CD4-positive, CD25-positive, alpha-beta regulatory T cell (primary cell): ENCODE measurements at regions not wholly inside any gene's neighbourhood (a gene's known extent, or its start where the extent isn't known, plus 50 kb on each side); places are given as distances from the start of the nearest gene placed in this dataset.

Experiments used
- ATAC-seq, 2 donors: fragments of 150-1000 bp; cut with Tn5 transposase; one replicate each; pipeline ENCODE4 v1.10.0; 2021; ENCODE audit warnings: low read depth in 2 of 2, moderate number of reproducible peaks in 2 of 2, moderate library complexity in 1 of 2
- DNase-seq, 3 donors: peaks; one replicate each; pipeline versions ENCODE4 v3.0.0 to v3.0.0-alpha.2; 2012 to 2022; ENCODE audit warnings: mixed read lengths in 1 of 3
- H3K27ac ChIP-seq: one replicate; pipeline ENCODE4 v1.7.0; 2013; ENCODE audit warnings: mild to moderate bottlenecking, low read length; ENCODE audit not compliant: insufficient read depth, poor library complexity, severe bottlenecking
- H3K27me3 ChIP-seq: one replicate; pipeline ENCODE4 v1.7.0; 2013; ENCODE audit warnings: low read length; ENCODE audit not compliant: control insufficient read depth, insufficient read depth
- H3K36me3 ChIP-seq: one replicate; pipeline ENCODE4 v1.7.0; 2013; ENCODE audit warnings: mild to moderate bottlenecking, low read length, moderate library complexity; ENCODE audit not compliant: control insufficient read depth, insufficient read depth
- H3K4me1 ChIP-seq: 2 replicates; pipeline ENCODE4 v1.7.0; 2013; ENCODE audit warnings: mild to moderate bottlenecking, low read length; ENCODE audit not compliant: insufficient read depth, control insufficient read depth, poor library complexity, severe bottlenecking
- H3K4me3 ChIP-seq: one replicate; pipeline ENCODE4 v1.7.0; 2013; ENCODE audit warnings: low read depth, mild to moderate bottlenecking, low read length, moderate library complexity
- H3K9me3 ChIP-seq, 2 experiments: 1 replicate in 1 of 2; 2 replicates in 1 of 2; pipeline ENCODE4 v1.7.0; 2013; ENCODE audit warnings: low read length in 2 of 2, mild to moderate bottlenecking in 1 of 2, moderate library complexity in 1 of 2; ENCODE audit not compliant: control insufficient read depth in 2 of 2
- H3K27ac Mint-ChIP-seq, 3 donors: one replicate each; pipeline ENCODE4 v1.8.0; 2020 to 2022; ENCODE audit warnings: mild to moderate bottlenecking in 3 of 3, mixed read lengths in 3 of 3, moderate library complexity in 2 of 3
- H3K27me3 Mint-ChIP-seq: one replicate; pipeline ENCODE4 v1.8.0; 2022; ENCODE audit warnings: mild to moderate bottlenecking, mixed read lengths
- H3K36me3 Mint-ChIP-seq: one replicate; pipeline ENCODE4 v1.8.0; 2020; ENCODE audit warnings: mixed read lengths
- H3K4me1 Mint-ChIP-seq, 4 donors: one replicate each; pipeline ENCODE4 v1.8.0; 2020 to 2022; ENCODE audit warnings: mixed read lengths in 4 of 4, mild to moderate bottlenecking in 1 of 4
- H3K4me3 Mint-ChIP-seq, 4 donors: one replicate each; pipeline ENCODE4 v1.8.0; 2020 to 2022; ENCODE audit warnings: mild to moderate bottlenecking in 4 of 4, mixed read lengths in 4 of 4, moderate library complexity in 3 of 4
- H3K9me3 Mint-ChIP-seq, 7 donors: one replicate each; pipeline ENCODE4 v1.8.0; 2020 to 2022; ENCODE audit warnings: mixed read lengths in 7 of 7, mild to moderate bottlenecking in 3 of 7, moderate library complexity in 2 of 7

DNA sequence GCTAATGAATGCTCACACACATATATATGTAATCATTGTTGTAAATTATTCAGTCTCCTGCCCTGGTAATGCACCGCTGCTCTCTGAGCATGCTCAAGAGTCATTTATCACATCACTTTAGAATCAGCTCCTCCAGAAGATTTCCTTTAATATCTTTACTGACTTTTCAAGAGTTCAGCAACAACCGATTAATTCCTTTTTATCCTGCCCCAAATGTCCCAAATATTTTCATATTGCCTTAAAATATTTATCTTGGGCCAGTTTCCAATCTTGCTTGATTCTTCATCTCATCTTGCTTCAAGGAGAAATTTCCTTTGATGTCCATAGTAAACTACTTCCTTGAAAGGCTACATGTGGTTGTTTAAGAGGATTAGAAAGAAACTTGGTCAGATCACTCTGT lies 132.5 kb downstream of the NHLRC3 start:
- Mint-ChIP-seq H3K4me3 (no peak overlapping the region), H3K9me3 (peaks cover 0 to 1% (median 0%) of the 10 kb centered on the region in 7 donors), H3K27ac (no peak overlapping the region), H3K27me3 (peaks cover 5% of the 10 kb centered on the region), H3K4me1 (no peaks in the 10 kb centered on the region), H3K36me3 (no peaks in the 10 kb centered on the region)
- DNase-seq (no peak), ATAC-seq (no peak)
- Histone ChIP-seq H3K4me3 (no peak overlapping the region), H3K36me3 (no peaks in the 10 kb centered on the region), H3K27me3 (no peaks in the 10 kb centered on the region), H3K9me3 (no peaks in the 10 kb centered on the region), H3K27ac (no peak overlapping the region), H3K4me1 (no peaks in the 10 kb centered on the region)

DNA sequence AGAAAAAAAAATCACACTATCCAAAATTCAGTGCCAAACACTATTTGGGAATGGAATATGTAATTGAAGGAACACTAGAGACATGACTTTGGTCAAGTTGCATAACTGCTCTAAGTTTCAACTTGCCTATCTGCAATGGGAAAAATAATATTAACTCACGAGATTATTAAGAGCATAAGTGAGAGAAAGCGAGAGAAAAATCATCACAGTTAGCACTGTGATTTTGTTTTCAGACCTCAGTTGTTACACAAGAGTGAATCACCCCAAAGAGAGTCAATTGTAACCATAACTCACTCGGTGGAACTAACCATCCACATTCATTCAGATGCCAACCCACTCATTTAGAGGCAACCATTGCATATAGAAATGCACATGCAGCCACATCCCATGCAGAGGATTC lies 147.1 kb downstream of the NHLRC3 start:
- H3K4me1 ChIP-seq, result no peaks in the 10 kb centered on the region
- Mint-ChIP-seq H3K4me1 (no peaks in the 10 kb centered on the region), H3K27me3 (no peaks in the 10 kb centered on the region), H3K4me3 (no peak overlapping the region), H3K27ac (no peak overlapping the region), H3K9me3 (peaks cover 0 to 3% (median 0%) of the 10 kb centered on the region in 7 donors), H3K36me3 (no peaks in the 10 kb centered on the region)
- H3K36me3 ChIP-seq, result no peaks in the 10 kb centered on the region
- peaks cover 4% of the 10 kb centered on the region for H3K27me3 ChIP-seq
- H3K4me3 ChIP-seq, result no peak overlapping the region
- ATAC-seq, result no peak
- DNase-seq, result no peak
- H3K9me3 ChIP-seq, result no peaks in the 10 kb centered on the region
- no peak overlapping the region for H3K27ac ChIP-seq

DNA sequence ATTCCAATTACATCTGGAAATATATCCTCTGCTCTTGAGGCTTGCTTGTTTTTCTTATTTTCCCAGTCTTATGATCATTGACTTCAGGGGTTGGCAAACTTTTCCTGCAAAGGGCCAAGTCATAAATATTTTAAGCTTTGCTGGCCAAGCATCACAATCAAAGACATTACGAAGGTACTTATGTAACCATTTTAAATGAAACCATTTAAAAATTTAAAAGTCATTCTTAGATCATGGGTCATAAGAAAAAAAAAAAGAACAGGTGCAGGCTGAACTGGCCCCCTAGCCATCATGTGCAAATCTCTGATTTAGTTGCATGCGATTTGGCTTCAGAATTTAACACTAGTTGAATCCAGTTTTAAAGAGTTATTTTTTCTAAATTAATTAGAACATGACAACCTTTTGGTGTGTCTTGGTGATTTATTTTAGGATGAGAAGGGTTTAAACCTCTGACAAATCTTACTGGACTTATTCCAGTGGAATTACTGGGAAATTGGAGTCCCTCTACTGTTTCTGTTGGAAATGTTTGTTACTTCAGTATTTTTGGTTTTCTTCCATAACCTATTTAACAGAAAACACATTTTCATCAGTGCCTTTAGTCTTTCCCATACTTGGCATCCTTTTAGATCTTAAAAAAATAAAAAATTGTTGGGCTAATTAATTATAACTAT lies 148.1 kb downstream of the NHLRC3 start:
- no peak overlapping the region for H3K27ac Mint-ChIP-seq
- peaks cover 0 to 3% (median 0%) of the 10 kb centered on the region in 7 donors for H3K9me3 Mint-ChIP-seq
- Histone ChIP-seq H3K9me3 (no peaks in the 10 kb centered on the region), H3K27me3 (peaks cover 4% of the 10 kb centered on the region), H3K4me3 (no peak overlapping the region), H3K36me3 (no peaks in the 10 kb centered on the region), H3K4me1 (no peaks in the 10 kb centered on the region), H3K27ac (no peak overlapping the region)
- no peaks in the 10 kb centered on the region for H3K36me3 Mint-ChIP-seq
- DNase-seq (no peak), ATAC-seq (no peak)
- no peaks in the 10 kb centered on the region for H3K27me3 Mint-ChIP-seq
- no peaks in the 10 kb centered on the region for H3K4me1 Mint-ChIP-seq
- H3K4me3 Mint-ChIP-seq, result no peak overlapping the region

DNA sequence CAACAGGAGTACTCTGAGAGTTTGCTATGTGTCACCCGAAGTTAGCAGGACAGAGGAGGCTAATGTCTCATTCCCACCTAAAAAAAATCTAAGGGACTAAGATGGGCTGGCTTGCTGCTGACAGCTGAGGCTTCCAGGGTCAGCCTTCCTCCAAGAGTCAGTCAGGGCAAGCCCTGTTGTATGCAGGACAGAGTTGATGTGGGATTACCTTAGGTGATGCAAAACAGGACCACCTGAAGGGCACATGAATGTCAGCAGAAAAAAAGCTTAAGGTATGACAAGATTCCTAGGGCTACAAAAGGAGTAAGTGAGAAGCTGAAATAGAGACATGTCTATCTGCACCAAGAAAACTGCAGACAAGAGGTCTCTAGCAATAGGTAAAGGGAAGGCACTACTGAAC lies 151.5 kb downstream of the NHLRC3 start:
- Histone ChIP-seq H3K27ac (no peak overlapping the region), H3K4me1 (no peaks in the 10 kb centered on the region), H3K4me3 (no peak overlapping the region), H3K36me3 (no peaks in the 10 kb centered on the region), H3K27me3 (peaks cover 4% of the 10 kb centered on the region), H3K9me3 (no peaks in the 10 kb centered on the region)
- H3K27ac Mint-ChIP-seq, result no peak overlapping the region
- H3K36me3 Mint-ChIP-seq, result no peaks in the 10 kb centered on the region
- no peaks in the 10 kb centered on the region for H3K27me3 Mint-ChIP-seq
- no peak overlapping the region for H3K4me3 Mint-ChIP-seq
- DNase-seq (no peak), ATAC-seq (no peak)
- no peaks in the 10 kb centered on the region for H3K4me1 Mint-ChIP-seq
- H3K9me3 Mint-ChIP-seq, result peaks cover 0 to 4% (median 0%) of the 10 kb centered on the region in 7 donors

DNA sequence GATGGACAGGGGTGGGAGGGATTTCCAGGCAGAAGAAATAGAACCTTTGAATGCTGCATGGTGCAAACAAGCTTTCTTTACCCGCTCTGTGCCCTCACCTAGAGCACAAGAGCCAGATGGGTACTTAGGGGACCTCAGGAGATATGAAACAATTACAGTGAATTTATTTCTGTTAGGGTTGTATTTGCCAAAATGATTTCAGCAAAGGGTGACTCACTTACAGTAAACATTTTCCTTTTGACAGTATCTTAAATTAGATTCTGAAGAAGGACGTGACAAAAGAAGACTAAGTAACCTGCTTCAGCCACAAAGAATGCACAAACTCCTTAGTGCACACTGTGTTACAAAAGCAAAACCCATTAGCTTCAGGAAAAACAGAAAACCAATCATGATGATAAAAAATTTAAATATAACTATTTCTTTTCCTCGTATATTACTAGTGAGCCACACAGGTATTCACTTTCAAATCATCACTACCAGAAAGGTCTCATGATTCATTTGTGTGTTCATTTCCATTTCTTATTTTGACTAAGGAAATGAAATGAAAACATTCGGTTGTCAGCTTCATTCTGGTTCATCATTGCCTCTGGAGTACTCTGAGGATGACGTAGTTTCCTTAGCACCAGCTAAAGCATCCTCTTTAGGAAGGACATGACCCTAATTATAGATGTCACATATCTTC lies 158.8 kb downstream of the NHLRC3 start:
- H3K27me3 ChIP-seq, result peaks cover 3% of the 10 kb centered on the region
- ATAC-seq, result no peak
- H3K4me1 ChIP-seq, result no peaks in the 10 kb centered on the region

DNA sequence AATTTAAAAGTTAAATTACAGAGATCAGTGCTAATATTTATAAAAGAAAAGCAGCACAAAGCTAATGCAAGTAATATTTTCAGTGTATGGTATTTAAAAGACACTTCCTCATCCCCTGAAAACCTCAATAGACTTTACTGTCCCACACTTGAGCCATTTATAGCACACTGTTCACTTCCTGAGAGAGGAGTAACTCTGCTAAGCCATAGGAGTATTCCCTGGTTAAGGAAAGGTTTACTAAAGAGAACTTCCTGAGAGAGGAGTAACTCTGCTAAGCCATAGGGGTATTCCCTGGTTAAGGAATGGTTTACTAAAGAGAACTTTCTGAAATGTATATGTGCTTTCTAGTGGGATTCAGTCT lies 159.4 kb downstream of the NHLRC3 start:
- H3K9me3 ChIP-seq, result no peaks in the 10 kb centered on the region
- Mint-ChIP-seq H3K4me1 (peaks cover 0 to 2% (median under 1%) of the 10 kb centered on the region in 4 donors), H3K27me3 (no peaks in the 10 kb centered on the region), H3K27ac (no peak overlapping the region), H3K9me3 (peaks cover 0 to 1% (median 0%) of the 10 kb centered on the region in 7 donors), H3K4me3 (no peak overlapping the region), H3K36me3 (no peaks in the 10 kb centered on the region)
- ATAC-seq (no peak), DNase-seq (no peak)
- peaks cover 3% of the 10 kb centered on the region for H3K27me3 ChIP-seq
- H3K4me1 ChIP-seq, result no peaks in the 10 kb centered on the region
- no peak overlapping the region for H3K27ac ChIP-seq
- H3K4me3 ChIP-seq, result no peak overlapping the region
- H3K36me3 ChIP-seq, result no peaks in the 10 kb centered on the region

More for the DNA sequence above, 158.8 kb downstream of the NHLRC3 start:
- H3K4me3 Mint-ChIP-seq, result no peak overlapping the region
- H3K9me3 Mint-ChIP-seq, result peaks cover 0 to 1% (median 0%) of the 10 kb centered on the region in 7 donors
- no peak overlapping the region for H3K27ac Mint-ChIP-seq
- DNase-seq, result peak in 1 of 3 donors; percentile 14
- H3K36me3 ChIP-seq, result no peaks in the 10 kb centered on the region
- no peaks in the 10 kb centered on the region for H3K36me3 Mint-ChIP-seq
- no peak overlapping the region for H3K27ac ChIP-seq
- no peaks in the 10 kb centered on the region for H3K9me3 ChIP-seq
- H3K27me3 Mint-ChIP-seq, result no peaks in the 10 kb centered on the region
- no peak overlapping the region for H3K4me3 ChIP-seq
- peaks cover 0 to 2% (median under 1%) of the 10 kb centered on the region in 4 donors for H3K4me1 Mint-ChIP-seq

DNA sequence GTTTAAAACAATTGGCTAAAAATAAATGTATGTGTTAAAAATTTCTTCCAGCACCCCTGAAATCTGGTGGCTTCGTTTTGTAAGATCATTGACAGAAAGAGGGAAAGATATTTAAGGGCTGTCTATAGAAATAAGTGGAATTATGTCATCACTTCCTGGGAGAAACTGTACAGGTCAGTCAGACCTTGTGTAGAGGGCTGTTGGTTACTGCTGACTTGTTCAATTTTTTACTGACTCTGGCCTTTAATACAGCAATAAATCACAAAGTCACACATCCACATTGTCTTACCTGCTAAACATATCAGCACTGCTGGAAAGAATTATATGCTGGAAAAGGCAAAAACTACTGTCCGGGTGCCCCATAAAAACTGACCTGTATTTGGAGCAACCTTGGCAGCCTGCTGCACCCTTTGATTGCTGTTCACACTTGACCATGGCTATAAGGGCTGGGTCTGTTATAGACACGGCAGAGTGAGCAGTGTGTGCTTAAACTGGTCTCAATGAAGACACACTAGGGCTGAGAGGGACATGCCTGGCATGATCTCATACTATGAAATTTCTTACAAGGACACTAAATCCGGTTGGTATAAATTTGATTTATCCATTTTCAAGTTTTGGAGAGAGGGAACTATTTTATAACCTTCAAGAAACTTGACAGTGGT lies 162.1 kb downstream of the NHLRC3 start:
- Mint-ChIP-seq H3K27ac (no peak overlapping the region), H3K9me3 (no peaks in the 10 kb centered on the region), H3K36me3 (no peaks in the 10 kb centered on the region), H3K4me1 (peaks cover 0 to 2% (median under 1%) of the 10 kb centered on the region in 4 donors), H3K4me3 (no peak overlapping the region), H3K27me3 (no peaks in the 10 kb centered on the region)
- DNase-seq, result no peak
- Histone ChIP-seq H3K9me3 (no peaks in the 10 kb centered on the region), H3K4me3 (no peak overlapping the region), H3K4me1 (no peaks in the 10 kb centered on the region), H3K36me3 (no peaks in the 10 kb centered on the region), H3K27ac (no peak overlapping the region), H3K27me3 (peaks cover 3% of the 10 kb centered on the region)
- ATAC-seq, result no peak
